GM06990 (cell line): ENCODE measurements at regions not wholly inside any gene's neighbourhood (a gene's known extent, or its start where the extent isn't known, plus 50 kb on each side); places are given as distances from the start of the nearest gene placed in this dataset.
"Not testable (repeated sequence)": the region's sequence is repeated elsewhere in the genome, so short reads cannot be mapped to it uniquely, and the experiment has no call there.

Source experiments
- DNase-seq: peaks from one replicate; pipeline ENCODE4 v3.0.0-alpha.2; 2011; ENCODE audit not compliant: insufficient read length; ENCODE audit errors: extremely low read depth
- H3K27me3 ChIP-seq: replicated peaks from 2 replicates; pipeline ENCODE4 v1.6.0; 2011; ENCODE audit warnings: low read length; ENCODE audit not compliant: control insufficient read depth, insufficient read depth
- H3K36me3 ChIP-seq: 2 replicates; pipeline ENCODE4 v1.5.1; 2011; ENCODE audit warnings: low read length; ENCODE audit not compliant: control insufficient read depth, insufficient read depth
- H3K4me3 ChIP-seq: replicated peaks from 2 replicates; pipeline ENCODE4 v1.5.1; 2011; ENCODE audit warnings: low read depth, mild to moderate bottlenecking, control low read depth, low read length
- TF ChIP-seq, protein P1 (sequence below): IDR thresholded peaks from 2 replicates; pipeline ENCODE4 v1.5.1; 2011; ENCODE audit warnings: low read length, control low read depth, mild to moderate bottlenecking, inconsistent platforms; ENCODE audit not compliant: insufficient read depth, poor library complexity, severe bottlenecking

DNA sequence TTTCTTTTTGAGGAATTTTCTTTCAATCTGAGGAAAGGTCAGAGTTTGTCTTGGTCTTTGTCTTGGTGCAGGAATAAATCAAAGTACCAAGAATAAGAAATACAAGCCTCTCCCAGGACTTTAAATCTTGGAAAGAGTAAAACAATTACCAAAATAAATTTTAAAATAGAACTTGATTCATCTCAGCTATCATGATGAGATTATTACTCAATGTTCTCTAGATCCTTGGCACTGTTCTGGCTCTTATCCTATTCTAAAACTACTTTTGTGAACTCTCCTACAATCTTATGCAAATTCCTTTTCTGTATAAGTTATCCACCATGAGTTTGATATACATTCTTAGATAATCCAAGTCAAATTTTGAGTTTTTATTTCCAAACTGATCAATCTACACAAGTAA lies 464.3 kb downstream of the PPARGC1A start:
- TF ChIP-seq, protein P1, sequence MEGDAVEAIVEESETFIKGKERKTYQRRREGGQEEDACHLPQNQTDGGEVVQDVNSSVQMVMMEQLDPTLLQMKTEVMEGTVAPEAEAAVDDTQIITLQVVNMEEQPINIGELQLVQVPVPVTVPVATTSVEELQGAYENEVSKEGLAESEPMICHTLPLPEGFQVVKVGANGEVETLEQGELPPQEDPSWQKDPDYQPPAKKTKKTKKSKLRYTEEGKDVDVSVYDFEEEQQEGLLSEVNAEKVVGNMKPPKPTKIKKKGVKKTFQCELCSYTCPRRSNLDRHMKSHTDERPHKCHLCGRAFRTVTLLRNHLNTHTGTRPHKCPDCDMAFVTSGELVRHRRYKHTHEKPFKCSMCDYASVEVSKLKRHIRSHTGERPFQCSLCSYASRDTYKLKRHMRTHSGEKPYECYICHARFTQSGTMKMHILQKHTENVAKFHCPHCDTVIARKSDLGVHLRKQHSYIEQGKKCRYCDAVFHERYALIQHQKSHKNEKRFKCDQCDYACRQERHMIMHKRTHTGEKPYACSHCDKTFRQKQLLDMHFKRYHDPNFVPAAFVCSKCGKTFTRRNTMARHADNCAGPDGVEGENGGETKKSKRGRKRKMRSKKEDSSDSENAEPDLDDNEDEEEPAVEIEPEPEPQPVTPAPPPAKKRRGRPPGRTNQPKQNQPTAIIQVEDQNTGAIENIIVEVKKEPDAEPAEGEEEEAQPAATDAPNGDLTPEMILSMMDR, result no peak
- H3K27me3 ChIP-seq, result no peaks in the 10 kb centered on the region
- no peak for DNase-seq
- no peaks in the 10 kb centered on the region for H3K36me3 ChIP-seq
- no peak overlapping the region for H3K4me3 ChIP-seq

GRCh38 chr4:23423540-23423939 lies 466.3 kb downstream of the PPARGC1A start:
- TF ChIP-seq, protein P1, result no peak
- no peaks in the 10 kb centered on the region for H3K27me3 ChIP-seq
- no peak overlapping the region for H3K4me3 ChIP-seq
- no peaks in the 10 kb centered on the region for H3K36me3 ChIP-seq
- DNase-seq, result no peak

DNA sequence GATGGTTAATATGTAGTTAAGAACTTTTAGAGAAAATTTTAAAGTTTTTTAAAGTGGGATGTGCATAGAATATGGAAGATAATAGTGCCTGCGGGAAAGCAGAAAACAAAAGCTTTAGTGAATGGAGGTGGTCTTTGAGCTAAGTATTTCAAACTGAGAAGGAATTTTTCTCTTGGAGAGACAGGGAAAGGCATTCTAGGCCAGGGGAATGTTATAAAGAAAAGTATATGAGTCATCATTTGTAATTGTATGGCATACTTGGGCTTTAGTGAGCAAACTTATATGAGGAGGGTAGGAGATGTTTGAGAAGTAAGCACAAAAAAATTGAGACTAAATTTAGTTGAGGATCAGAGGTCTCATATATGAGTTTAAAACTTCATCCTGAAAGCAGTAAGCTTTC lies 467.0 kb downstream of the PPARGC1A start:
- TF ChIP-seq, protein P1, result no peak
- no peaks in the 10 kb centered on the region for H3K36me3 ChIP-seq
- DNase-seq, result no peak
- no peak overlapping the region for H3K4me3 ChIP-seq
- H3K27me3 ChIP-seq, result no peaks in the 10 kb centered on the region

DNA sequence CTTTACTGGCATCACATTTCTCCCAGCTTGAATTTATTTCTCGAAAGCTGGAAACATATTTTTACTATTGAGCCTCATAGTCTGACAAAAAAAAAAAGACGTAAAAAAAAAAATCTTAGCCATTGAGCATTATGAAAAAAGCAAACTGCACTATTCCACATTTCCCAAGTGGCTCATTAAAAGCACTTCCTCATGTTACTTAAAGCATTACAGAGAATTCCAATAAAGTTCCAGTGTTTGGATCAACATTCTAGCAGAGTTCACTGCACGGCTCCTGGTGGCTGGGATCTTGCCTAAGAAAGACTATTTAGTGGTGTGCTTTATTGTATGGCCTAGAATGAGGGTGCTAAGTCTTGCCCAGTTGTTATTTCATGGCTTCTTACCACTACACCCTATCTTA lies 476.2 kb downstream of the PPARGC1A start:
- H3K4me3 ChIP-seq, result no peak overlapping the region
- DNase-seq, result no peak
- no peaks in the 10 kb centered on the region for H3K36me3 ChIP-seq
- no peaks in the 10 kb centered on the region for H3K27me3 ChIP-seq
- TF ChIP-seq, protein P1, result no peak

DNA sequence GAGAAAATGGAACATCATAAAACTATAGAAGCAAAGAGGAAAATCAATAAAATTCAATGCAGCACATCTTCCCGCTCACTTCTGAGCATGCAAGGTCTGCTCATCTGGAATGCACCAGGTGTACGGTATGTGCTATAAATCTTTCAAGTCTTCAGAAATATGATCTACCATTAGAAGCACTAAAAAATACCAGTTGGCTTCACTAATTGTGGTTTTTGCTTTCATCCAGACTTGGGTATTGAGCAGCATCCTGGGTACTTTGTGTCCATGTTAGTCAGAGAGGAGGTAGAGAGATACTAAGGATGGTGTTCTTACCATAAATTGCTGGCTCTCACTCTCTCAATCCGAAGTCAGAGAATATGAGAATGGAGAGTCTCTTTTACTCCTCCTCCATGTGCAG lies 477.1 kb downstream of the PPARGC1A start:
- Histone ChIP-seq H3K4me3 (no peak overlapping the region), H3K27me3 (no peaks in the 10 kb centered on the region), H3K36me3 (no peaks in the 10 kb centered on the region)
- no peak for DNase-seq
- TF ChIP-seq, protein P1, result no peak

GRCh38 chr4:23408913-23409312 lies 480.9 kb downstream of the PPARGC1A start:
- not testable (repeated sequence) for H3K4me3 ChIP-seq, H3K36me3 ChIP-seq, H3K27me3 ChIP-seq, DNase-seq
